Stimulated activated CD4-positive, alpha-beta T cell treated with anti-CD3 and anti-CD28 coated beads, TNF-alpha, amount 100 ng/mL, for 4 hours (primary cell): ENCODE measurements at regions not wholly inside any gene's neighbourhood (a gene's known extent, or its start where the extent isn't known, plus 50 kb on each side); places are given as distances from the start of the nearest gene placed in this dataset.
"Not testable (repeated sequence)": the region's sequence is repeated elsewhere in the genome, so short reads cannot be mapped to it uniquely, and the experiment has no call there.

ENCODE experiments used
- DNase-seq, 3 experiments: peaks; one replicate each; pipeline ENCODE4 v3.0.0-alpha.2; 2020; ENCODE audit warnings: low read depth in 3 of 3

GRCh38 chr2:239660390-239661230 lies 259.8 kb upstream of the HDAC4 start:
- no peak for DNase-seq

GRCh38 chr2:239657992-239658391 lies 257.2 kb upstream of the HDAC4 start:
- no peak for DNase-seq

- DNase-seq: no peak
Observed at GRCh38 chr2:239657236-239657635, 256.4 kb upstream of the HDAC4 start.

GRCh38 chr2:239654266-239654665 lies 253.4 kb upstream of the HDAC4 start:
- DNase-seq: no peak

- DNase-seq: no peak
Observed at GRCh38 chr2:239651859-239652258, 251.0 kb upstream of the HDAC4 start.

- no peak for DNase-seq
Observed at GRCh38 chr2:239650674-239651073, 249.9 kb upstream of the HDAC4 start.

GRCh38 chr2:239649309-239649708 lies 248.5 kb upstream of the HDAC4 start:
- no peak for DNase-seq

GRCh38 chr2:239648607-239649006 lies 247.8 kb upstream of the HDAC4 start:
- DNase-seq: no peak

- no peak for DNase-seq
Observed at GRCh38 chr2:239647052-239647819, 246.4 kb upstream of the HDAC4 start.

- DNase-seq: no peak
Observed at GRCh38 chr2:239646184-239646583, 245.4 kb upstream of the HDAC4 start.

GRCh38 chr2:239644594-239644993 lies 243.8 kb upstream of the HDAC4 start:
- DNase-seq: not testable (repeated sequence)

- DNase-seq: no peak
Observed at GRCh38 chr2:239644011-239644410, 243.2 kb upstream of the HDAC4 start.

- no peak for DNase-seq
Observed at GRCh38 chr2:239642406-239643004, 241.7 kb upstream of the HDAC4 start.

- DNase-seq: not testable (repeated sequence)
Observed at GRCh38 chr2:239641904-239642303, 241.1 kb upstream of the HDAC4 start.

GRCh38 chr2:239640676-239641578 lies 240.1 kb upstream of the HDAC4 start:
- DNase-seq: no peak

GRCh38 chr2:239640210-239640609 lies 239.4 kb upstream of the HDAC4 start:
- DNase-seq: no peak

GRCh38 chr2:239639421-239640185 lies 238.8 kb upstream of the HDAC4 start:
- no peak for DNase-seq

GRCh38 chr2:239638376-239638775 lies 237.6 kb upstream of the HDAC4 start:
- no peak for DNase-seq

GRCh38 chr2:239636808-239637207 lies 236.0 kb upstream of the HDAC4 start:
- DNase-seq: no peak

GRCh38 chr2:239634769-239635168 lies 233.9 kb upstream of the HDAC4 start:
- DNase-seq: no peak
